ENCODE measurements at regions not wholly inside any gene's neighbourhood (a gene's known extent, or its start where the extent isn't known, plus 50 kb on each side); places are given as distances from the start of the nearest gene placed in this dataset.
A peak's percentile ranks its signal among the peaks of the same experiment; 100 is the strongest.

- TF ChIP-seq TCF12 (IDR thresholded peaks at IDR 0.05) (no peak), TCF12 (CRISPR knock-in tag; IDR thresholded peaks at IDR 0.05) (0 out of 2 replicates have a peak, but pooled peaks have one; percentile 44), RBFOX2 (IDR thresholded peaks at IDR 0.05; ENCODE audit: low read depth, low read length) (peak; percentile 18), ZNF710 (CRISPR knock-in tag; IDR thresholded peaks at IDR 0.05; ENCODE audit: borderline replicate concordance) (no peak; the same call in 1 of the 2 replicates), HNF4A (CRISPR knock-in tag; IDR thresholded peaks at IDR 0.05) (peak; percentile 82), SNAI1 (CRISPR knock-in tag; IDR thresholded peaks at IDR 0.05; ENCODE audit: borderline replicate concordance) (no peak), HOXA3 (CRISPR knock-in tag; IDR thresholded peaks at IDR 0.05) (peak; percentile 32; the same call in 1 of the 2 replicates), CREM (IDR thresholded peaks at IDR 0.05) (peak; percentile 69), CREM (CRISPR knock-in tag; IDR thresholded peaks at IDR 0.05) (no peak), PHF21A (CRISPR knock-in tag; IDR thresholded peaks at IDR 0.05) (0 out of 2 replicates have a peak, but pooled peaks have one; percentile 27), HNRNPUL1 (IDR thresholded peaks at IDR 0.05; ENCODE audit: low read depth, low read length) (no peak), SMYD3 (CRISPR knock-in tag; IDR thresholded peaks at IDR 0.05) (no peak), BCL6 (CRISPR knock-in tag; IDR thresholded peaks at IDR 0.05) (peak; percentile 73; the same call in 1 of the 2 replicates), SALL1 (CRISPR knock-in tag; IDR thresholded peaks at IDR 0.05) (peak; percentile 55; the same call in 1 of the 2 replicates), NR2F1 (CRISPR knock-in tag; IDR thresholded peaks at IDR 0.05) (peak in 1 of 2 experiments; percentile 20; a peak in 1 of 4 replicates), ZBTB43 (CRISPR knock-in tag; conservative IDR thresholded peaks at IDR 0.05) (peak; percentile 26; the same call in 1 of the 2 replicates), KDM1A (CRISPR knock-in tag; IDR thresholded peaks at IDR 0.05) (no peak), ZNF569 (CRISPR knock-in tag; IDR thresholded peaks at IDR 0.05; ENCODE audit: borderline replicate concordance) (no peak), PPARG (CRISPR knock-in tag; conservative IDR thresholded peaks at IDR 0.05) (peak; percentile 37), ZFP1 (CRISPR knock-in tag; IDR thresholded peaks at IDR 0.05) (0 out of 2 replicates have a peak, but pooled peaks have one; percentile 14)
- TF ChIP-seq, protein P1, sequence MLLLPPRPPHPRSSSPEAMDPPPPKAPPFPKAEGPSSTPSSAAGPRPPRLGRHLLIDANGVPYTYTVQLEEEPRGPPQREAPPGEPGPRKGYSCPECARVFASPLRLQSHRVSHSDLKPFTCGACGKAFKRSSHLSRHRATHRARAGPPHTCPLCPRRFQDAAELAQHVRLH (CRISPR knock-in tag; IDR thresholded peaks at IDR 0.05; ENCODE audit: borderline replicate concordance, low read depth) = 0 out of 2 replicates have a peak, but pooled peaks have one; percentile 35
- TF ChIP-seq, protein P2, sequence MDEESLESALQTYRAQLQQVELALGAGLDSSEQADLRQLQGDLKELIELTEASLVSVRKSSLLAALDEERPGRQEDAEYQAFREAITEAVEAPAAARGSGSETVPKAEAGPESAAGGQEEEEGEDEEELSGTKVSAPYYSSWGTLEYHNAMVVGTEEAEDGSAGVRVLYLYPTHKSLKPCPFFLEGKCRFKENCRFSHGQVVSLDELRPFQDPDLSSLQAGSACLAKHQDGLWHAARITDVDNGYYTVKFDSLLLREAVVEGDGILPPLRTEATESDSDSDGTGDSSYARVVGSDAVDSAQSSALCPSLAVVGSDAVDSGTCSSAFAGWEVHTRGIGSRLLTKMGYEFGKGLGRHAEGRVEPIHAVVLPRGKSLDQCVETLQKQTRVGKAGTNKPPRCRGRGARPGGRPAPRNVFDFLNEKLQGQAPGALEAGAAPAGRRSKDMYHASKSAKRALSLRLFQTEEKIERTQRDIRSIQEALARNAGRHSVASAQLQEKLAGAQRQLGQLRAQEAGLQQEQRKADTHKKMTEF (CRISPR knock-in tag; IDR thresholded peaks at IDR 0.05) = no peak
- TF ChIP-seq, protein P3, sequence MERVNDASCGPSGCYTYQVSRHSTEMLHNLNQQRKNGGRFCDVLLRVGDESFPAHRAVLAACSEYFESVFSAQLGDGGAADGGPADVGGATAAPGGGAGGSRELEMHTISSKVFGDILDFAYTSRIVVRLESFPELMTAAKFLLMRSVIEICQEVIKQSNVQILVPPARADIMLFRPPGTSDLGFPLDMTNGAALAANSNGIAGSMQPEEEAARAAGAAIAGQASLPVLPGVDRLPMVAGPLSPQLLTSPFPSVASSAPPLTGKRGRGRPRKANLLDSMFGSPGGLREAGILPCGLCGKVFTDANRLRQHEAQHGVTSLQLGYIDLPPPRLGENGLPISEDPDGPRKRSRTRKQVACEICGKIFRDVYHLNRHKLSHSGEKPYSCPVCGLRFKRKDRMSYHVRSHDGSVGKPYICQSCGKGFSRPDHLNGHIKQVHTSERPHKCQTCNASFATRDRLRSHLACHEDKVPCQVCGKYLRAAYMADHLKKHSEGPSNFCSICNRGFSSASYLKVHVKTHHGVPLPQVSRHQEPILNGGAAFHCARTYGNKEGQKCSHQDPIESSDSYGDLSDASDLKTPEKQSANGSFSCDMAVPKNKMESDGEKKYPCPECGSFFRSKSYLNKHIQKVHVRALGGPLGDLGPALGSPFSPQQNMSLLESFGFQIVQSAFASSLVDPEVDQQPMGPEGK (CRISPR knock-in tag; IDR thresholded peaks at IDR 0.05) = 0 out of 2 replicates have a peak, but pooled peaks have one; percentile 21
Observed at GRCh38 chr5:60487476-60487875, 212.5 kb downstream of the DEPDC1B start (continued).
